ENCODE measurements at regions not wholly inside any gene's neighbourhood (a gene's known extent, or its start where the extent isn't known, plus 50 kb on each side); places are given as distances from the start of the nearest gene placed in this dataset.
"Not testable (repeated sequence)": the region's sequence is repeated elsewhere in the genome, so short reads cannot be mapped to it uniquely, and the experiment has no call there.

DNA sequence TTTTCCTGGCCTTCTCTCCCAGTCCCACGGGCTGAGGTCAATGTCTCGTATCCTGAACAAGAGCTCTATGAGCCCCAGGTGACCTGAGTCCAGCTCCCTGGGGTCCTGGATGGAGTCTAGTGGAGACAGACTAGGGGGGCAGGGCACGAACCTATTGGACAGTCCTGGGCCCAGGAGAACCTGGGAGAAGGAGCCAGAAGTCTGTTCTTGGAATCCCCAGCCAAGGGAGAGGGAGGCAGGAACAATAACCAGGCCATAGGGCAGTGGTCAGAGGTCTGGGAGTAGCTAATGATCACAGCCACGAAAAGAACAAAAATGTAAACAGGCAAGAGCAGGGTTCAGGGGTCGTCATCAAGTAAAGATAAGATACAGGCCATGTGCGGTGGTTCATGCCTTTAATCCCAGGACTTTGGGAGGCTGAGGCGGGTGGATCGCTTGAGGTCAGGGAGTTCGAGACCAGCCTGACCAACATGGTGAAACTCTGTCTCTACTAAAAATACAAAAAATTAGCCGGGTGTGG is 60.8 kb downstream of the COPRS start:
- no peak for DNase-seq (ENCODE audit: low read depth)
- no peak overlapping the region for H3K4me3 ChIP-seq (ENCODE audit: low read depth, low read length)
- TF ChIP-seq, protein P1, sequence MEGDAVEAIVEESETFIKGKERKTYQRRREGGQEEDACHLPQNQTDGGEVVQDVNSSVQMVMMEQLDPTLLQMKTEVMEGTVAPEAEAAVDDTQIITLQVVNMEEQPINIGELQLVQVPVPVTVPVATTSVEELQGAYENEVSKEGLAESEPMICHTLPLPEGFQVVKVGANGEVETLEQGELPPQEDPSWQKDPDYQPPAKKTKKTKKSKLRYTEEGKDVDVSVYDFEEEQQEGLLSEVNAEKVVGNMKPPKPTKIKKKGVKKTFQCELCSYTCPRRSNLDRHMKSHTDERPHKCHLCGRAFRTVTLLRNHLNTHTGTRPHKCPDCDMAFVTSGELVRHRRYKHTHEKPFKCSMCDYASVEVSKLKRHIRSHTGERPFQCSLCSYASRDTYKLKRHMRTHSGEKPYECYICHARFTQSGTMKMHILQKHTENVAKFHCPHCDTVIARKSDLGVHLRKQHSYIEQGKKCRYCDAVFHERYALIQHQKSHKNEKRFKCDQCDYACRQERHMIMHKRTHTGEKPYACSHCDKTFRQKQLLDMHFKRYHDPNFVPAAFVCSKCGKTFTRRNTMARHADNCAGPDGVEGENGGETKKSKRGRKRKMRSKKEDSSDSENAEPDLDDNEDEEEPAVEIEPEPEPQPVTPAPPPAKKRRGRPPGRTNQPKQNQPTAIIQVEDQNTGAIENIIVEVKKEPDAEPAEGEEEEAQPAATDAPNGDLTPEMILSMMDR (IDR thresholded peaks at IDR 0.05; ENCODE audit: low read depth, low read length, missing control alignments) = no peak
- in situ Hi-C loops (cut with HindIII; ENCODE audit: low sequenced_read_pairs) = no loop called here

DNA sequence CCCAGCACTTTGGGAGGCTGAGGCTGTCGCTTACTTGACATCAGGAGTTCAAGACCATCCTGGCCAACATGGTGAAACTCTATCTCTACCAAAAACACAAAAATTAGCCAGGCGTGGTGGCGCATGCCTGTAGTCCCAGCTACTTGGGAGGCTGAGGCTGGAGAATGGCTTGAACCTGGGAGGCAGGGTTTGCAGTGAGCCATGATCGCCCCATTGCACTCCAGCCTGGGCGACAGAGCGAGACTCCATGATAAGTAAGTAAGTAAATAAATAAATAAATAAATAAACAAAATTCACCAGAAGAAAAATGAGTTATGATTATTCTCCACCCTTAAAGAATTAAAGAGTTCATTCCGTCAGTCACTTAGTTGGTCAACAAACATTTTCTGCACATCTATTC is 63.1 kb downstream of the COPRS start:
- H3K4me3 ChIP-seq (ENCODE audit: low read depth, low read length); DNase-seq (ENCODE audit: low read depth); in situ Hi-C loops (cut with HindIII; ENCODE audit: low sequenced_read_pairs): not testable (repeated sequence)

DNA sequence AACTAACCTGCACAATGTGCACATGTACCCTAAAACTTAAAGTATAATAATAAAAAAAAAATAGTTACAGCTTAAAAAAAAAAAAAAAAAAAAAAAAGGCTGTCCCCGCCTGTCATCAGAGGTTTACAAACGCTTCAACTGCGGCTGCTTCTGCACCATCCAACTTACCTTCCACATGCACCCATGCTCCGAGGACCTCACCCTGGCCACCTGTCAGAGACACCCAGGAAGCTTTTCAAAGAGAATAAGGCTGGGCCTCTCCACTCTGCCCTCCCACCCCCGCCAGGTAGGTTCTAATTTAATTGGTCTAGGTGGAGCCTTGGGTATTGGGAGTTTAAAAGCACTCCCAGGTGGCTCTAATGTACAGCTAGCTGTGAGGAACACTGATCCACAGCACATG is 64.9 kb downstream of the COPRS start:
- TF ChIP-seq, protein P1 (IDR thresholded peaks at IDR 0.05; ENCODE audit: low read depth, low read length, missing control alignments) = no peak
- H3K4me3 ChIP-seq (ENCODE audit: low read depth, low read length) = no peak overlapping the region
- no peak for DNase-seq (ENCODE audit: low read depth)
- in situ Hi-C loops (cut with HindIII; ENCODE audit: low sequenced_read_pairs) = no loop called here

DNA sequence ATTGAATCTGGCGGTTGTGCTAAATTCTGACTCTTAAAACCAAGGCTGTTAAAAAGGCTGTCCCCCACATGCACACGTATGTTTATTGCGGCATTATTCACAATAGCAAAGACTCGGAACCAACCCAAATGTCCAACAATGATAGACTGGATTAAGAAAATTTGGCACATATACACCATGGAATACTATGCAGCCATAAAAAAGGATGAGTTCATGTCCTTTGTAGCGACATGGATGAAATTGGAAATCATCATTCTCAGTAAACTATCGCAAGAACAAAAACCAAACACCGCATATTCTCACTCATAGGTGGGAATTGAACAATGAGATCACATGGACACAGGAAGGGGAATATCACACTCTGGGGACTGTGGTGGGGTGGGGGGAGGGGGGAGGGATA is 65.4 kb downstream of the COPRS start:
- in situ Hi-C loops (cut with HindIII; ENCODE audit: low sequenced_read_pairs); H3K4me3 ChIP-seq (ENCODE audit: low read depth, low read length); DNase-seq (ENCODE audit: low read depth): not testable (repeated sequence)

DNA sequence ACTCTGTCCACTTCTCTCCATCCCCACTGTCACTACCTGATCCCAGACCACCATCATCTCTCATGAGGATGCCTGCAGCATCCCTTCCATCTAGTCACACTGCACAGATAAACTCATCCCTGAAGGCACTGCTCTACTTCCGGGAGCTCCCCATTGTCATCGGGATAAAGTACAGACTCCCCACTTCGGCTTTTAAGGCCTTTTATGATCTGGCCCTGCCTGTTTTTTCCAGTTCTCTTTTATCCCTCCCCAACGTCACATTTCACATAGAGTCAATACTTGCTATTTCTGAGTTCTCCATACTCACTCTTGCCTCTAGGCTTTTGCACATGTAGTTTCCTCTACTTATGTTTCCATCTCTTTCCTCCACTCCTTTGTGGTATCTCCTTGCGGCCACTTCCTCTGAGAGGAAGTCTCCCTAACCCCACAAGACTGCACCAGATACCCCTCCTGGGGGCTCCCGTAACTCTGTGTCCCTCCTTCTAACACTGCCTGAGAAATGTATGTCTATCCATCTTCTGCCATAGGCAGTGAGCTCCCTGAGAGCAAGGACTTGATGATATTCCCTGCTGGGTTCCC is 66.9 kb downstream of the COPRS start:
- DNase-seq (ENCODE audit: low read depth) = no peak
- H3K4me3 ChIP-seq (ENCODE audit: low read depth, low read length) = no peak overlapping the region
- TF ChIP-seq, protein P1 (IDR thresholded peaks at IDR 0.05; ENCODE audit: low read depth, low read length, missing control alignments) = no peak
- in situ Hi-C loops (cut with HindIII; ENCODE audit: low sequenced_read_pairs) = no loop called here

DNA sequence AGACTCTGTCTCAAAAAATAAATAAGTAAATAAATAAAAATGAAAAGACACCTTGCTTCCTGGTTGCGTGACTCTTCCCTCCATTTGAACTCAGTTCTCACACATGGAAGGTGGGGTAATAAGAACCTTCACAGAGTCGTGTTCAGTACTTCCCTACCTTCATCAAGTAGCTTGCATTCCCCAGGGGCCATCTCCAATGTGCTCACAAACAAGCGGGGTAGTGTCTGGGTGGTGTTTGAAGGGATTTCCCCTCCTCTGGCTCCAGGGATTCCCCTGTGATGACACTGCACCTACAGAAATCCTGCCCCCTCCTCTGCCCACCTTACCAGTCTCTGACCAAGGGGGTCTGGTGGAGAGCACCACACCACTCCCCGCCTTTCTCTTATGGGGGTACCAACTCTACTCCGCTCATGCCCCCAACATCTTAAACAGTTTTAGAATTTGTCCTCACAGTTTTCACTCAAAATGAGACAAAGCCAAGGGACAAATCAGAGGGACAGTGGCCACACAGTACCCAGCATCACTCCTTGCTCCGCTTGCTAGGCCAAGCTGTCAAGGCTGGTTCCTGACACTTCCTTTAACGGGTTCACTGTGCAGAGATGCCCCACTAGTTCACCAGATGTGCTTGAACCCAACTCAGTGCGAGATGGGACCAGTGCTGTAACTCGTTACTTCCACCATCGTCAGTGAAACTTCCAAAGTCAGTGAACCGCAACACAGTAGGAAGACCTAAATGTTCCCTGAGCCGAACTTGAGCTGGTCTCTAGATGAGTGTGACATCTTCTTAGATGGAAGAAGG is 69.1 kb downstream of the COPRS start:
- no peak overlapping the region for H3K4me3 ChIP-seq (ENCODE audit: low read depth, low read length)
- in situ Hi-C loops (cut with HindIII; ENCODE audit: low sequenced_read_pairs) = no loop called here
- DNase-seq (ENCODE audit: low read depth) = no peak
- TF ChIP-seq, protein P1 (IDR thresholded peaks at IDR 0.05; ENCODE audit: low read depth, low read length, missing control alignments) = no peak

DNA sequence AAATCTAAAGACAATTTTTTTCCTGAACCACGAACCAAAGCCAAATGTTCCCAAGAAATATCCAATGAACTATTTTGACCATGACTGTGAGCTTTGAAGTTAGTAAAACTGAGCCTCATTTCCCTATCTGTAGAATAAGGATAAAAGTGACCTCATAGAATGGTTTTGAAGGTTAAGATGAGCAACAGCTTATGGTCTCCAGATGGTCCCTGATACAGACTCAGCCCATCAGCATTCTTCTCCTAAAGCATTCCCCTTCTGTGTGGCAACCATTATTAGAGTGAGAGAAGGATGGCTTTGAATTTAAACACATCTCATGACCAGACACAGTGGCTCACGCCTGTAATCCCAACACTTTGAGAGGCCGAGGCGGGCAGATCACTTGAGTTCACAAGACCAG is 70.1 kb downstream of the COPRS start:
- TF ChIP-seq, protein P1 (IDR thresholded peaks at IDR 0.05; ENCODE audit: low read depth, low read length, missing control alignments) = no peak
- DNase-seq (ENCODE audit: low read depth) = no peak
- H3K4me3 ChIP-seq (ENCODE audit: low read depth, low read length) = no peak overlapping the region
- in situ Hi-C loops (cut with HindIII; ENCODE audit: low sequenced_read_pairs) = no loop called here
